ENCODE measurements at regions not wholly inside any gene's neighbourhood (a gene's known extent, or its start where the extent isn't known, plus 50 kb on each side); places are given as distances from the start of the nearest gene placed in this dataset.

DNA sequence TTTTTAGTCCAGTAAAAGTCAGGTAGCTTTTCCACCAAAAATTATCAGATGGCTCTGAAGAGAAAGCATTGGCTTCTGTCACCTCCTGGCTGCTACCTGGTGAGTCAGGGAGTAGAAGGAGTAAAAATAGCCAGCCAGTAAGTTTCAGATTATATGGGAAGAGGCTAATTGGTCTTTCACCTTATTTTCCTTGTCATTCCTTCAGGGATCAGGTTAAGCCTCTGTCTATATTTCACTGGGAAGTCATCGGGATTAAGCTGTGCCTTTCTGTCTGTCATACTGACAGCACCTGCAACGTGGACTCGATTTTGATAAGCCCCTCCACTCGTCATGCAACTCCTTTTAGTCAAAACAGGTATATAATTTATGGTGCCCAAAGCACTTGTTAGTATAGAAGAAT, 380.7 kb upstream of the CELF4 start:
- DNase-seq (ENCODE audit: low spot score) = no peak

DNA sequence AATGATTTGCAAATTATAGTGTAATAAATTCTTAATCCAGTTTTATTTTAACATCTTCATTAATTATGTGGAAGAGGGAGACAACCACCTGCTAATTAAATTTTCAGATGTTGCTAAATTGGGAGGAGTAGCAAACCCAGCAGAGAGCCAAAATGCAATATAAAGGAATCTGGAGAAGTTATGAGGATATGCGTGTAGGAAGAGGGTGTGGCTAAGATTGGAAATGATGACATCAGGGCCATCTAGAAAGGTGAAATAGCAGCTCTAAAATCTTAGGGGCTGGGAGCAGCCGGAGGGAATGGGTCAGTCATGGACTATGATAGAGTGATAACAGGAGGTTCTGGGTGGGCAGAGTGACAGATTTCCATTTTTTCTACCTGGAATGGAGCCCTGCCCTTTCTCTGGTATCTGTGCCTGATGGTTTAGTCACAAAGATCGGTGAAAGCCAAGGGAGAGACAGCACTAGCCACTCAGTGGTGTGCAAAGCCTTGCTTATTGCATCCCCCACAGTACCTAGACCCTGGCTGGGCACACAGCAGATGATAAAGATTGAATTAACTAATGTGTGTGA, 379.2 kb upstream of the CELF4 start:
- no peak for DNase-seq (ENCODE audit: low spot score)

DNA sequence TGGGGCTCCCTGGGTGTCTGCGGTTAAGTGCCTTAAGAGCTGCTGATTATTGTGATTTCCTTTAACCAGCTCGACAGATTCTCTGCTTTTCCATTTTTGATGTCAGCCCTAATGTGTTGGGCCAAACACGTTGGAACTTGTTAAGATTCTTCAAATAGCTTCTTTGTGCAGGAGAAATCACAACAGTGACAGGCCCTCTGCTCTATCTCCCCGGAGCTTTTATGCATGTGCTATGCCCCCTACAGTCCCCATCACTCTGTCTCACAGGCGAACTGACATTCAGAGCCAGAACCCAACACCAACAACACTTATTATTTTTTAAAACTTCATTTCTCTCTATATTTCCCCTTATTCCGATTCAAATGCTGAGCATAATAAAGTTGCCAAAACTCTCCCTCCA, 371.7 kb upstream of the CELF4 start:
- no peak for DNase-seq (ENCODE audit: low spot score)

DNA sequence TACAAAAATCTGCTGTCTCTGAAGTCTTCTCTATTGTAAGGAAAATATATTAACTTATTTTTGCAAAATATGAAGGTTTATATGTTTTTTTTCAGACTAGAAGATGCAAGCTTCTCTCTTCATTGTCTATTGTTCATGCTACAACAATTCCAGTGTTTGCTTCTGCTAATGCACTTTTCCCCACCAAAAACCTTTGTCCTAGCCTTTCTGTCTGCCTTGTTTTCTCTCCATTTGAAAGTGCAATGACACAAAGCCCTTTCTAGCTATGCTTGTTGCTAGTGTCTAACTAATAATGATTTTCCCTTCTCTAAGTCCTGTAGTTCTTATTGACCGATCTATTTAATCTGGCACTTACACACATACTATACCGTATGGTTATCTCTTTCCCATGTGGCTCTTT, 369.5 kb upstream of the CELF4 start:
- no peak for DNase-seq (ENCODE audit: low spot score)

DNA sequence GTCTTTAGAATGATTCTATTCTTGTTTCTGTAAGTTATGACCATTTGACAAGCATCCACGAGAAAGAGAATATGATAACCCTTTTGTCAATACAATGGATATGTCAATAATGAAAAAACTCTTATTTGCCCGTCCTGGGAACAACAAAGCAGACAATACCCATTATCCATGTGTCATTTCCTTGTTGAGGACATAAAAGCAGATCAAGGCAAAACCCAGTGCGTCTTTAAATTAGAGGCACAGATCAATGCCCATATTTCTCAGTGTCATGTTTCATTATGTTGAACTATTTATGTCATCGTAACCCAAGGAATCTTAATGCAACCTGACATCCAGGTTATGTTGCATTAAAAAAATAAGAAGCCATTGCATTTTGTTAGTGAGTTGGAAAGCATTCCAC, 365.0 kb upstream of the CELF4 start:
- no peak for DNase-seq (ENCODE audit: low spot score)

DNA sequence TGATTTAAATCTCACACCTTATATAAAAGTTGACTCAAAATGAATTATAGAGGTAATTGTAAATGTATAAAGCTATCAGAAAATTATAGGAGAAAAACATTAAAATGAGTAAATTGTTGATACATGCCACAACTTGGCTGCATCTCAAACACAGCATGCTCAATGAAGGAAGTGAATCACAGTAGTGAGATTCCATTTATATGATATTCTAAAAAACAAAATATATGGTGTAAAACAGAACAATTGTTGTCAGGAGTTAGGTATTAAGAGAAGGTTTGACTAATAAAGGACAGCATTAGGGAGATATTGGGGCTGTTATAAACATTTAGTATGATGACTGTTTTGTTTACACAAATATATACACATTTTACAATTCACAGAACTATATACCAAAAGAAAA, 356.6 kb upstream of the CELF4 start:
- DNase-seq (ENCODE audit: low spot score) = no peak

DNA sequence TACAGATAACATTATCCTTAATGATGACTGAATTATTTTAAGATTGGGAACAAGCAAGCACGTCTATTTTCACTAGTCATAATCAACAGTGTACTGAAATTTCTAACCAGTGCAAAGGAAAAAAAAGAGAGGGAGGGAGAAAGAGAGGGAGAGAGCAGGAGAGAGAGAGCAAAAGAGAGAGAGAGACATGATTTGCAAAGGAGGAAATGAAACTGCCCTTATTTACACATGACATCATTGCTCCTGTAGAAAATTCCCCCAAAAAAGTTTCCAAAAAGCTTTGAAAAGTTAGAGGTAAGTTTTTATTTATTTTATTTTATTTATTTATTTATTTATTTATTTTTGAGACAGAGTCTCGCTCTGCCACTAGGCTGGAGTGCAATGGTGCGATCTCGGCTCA, 355.3 kb upstream of the CELF4 start:
- no peak for DNase-seq (ENCODE audit: low spot score)

DNA sequence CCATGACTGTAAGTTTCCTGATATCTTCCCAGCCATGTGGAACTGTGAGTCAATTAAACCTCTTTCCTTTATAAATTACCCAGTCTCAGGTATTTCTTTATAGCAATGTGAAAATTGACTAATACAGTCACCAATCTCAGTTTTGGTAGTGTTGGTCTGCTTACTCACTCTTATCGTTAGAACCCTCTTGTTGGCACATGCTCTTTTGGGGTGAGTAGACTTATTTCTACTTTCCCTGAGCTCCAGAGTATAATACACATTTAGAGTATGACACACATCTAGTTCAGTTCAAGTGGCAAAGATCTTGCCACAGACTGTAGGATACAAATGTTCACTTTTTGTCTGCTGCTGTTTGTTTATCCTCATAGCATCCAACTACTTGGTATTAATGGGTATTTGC, 347.5 kb upstream of the CELF4 start:
- DNase-seq (ENCODE audit: low spot score) = no peak

DNA sequence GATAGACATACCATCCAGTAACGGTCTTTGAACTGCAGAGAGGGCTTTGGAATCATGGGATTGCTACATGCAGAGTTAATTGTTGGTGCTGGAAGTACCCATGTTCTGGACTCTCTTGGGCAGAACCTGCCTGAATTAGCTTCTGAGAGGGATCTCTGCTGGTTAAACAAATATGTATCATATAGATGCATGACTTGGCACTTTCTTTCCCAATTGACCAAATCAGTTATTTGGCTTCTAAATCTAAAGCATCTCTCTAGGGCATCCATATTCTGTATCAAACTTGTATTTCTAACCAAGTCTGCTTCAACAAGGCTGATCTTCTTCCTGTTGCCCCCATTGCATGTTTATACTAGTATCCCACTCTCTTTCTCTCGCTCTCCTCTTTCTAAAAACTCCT, 336.7 kb upstream of the CELF4 start:
- no peak for DNase-seq (ENCODE audit: low spot score)

DNA sequence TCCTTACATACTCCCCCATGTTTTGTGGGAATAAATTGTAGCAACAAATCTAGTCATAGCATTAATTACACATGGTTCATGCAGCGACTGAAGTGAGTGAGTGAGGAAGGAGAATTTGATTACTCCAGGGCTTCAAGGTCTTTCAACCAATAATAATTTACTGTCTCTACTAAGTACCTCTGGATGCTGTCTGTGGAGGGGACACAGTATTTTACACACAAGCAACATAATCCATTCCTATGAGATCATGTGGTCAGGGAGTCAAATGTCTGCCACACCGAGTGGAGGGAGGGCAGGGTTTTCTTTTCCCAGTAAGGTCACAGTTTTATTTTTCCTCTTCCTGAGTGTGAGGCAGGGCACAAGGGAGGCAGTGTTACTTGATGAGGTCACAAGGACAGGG, 334.7 kb upstream of the CELF4 start:
- DNase-seq (ENCODE audit: low spot score) = no peak

DNA sequence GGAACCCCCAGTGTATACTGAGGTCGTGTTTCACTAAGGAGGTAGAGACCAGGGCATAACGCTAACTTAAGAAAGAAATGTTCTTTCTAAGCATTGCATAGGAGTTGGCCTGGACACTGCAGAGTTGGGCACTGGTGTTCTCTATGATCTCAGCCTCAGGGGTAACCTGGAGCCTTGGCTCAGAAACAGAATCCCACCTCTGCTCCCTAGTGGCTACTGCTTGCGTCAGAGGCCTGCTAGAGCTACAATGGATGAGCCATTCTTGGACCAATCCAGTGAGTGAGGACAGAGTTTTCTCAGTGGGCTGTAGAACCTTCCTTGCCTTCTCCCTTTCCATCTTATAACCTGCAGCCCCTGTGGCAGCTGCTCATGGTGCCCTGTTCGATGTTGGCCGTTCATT, 324.4 kb upstream of the CELF4 start:
- DNase-seq (ENCODE audit: low spot score) = no peak

DNA sequence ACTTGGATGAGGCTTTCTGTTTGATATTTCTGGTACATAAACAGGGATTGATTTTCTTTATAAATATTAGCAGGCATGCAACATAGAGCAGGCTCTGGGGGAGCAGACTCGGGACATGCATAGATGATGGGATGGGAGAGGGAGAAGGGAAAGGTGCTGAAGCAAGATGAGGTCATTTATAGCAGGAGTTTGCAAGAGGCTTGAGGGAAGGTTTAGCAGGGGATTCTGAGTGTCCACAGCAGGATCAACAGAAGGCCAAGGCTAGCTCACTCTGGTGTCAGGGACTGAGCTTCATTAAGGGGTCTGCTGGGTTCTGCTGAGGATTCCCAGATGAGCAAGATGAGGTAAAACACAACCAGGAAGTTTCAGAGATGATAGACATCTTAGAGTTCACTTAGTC, 309.1 kb upstream of the CELF4 start:
- no peak for DNase-seq (ENCODE audit: low spot score)

DNA sequence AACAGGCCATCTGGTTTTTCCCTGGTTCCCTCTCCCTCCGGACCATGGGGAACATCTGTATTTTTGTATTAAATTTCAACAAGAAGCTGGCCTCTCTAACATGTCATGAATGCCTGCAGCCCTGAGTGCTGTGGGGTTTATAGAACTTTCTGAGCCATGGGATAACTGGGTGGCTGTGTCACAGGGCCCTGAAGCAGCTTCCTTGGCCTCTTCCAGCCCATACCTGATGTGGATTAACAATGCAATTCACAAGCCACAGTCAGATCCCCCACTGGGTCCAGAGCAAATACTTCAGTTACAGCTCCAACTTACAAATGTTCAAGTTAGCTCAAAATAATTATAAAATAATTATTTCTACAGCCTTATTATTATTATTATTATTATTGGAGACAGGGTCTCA, 307.8 kb upstream of the CELF4 start:
- DNase-seq (ENCODE audit: low spot score) = no peak

DNA sequence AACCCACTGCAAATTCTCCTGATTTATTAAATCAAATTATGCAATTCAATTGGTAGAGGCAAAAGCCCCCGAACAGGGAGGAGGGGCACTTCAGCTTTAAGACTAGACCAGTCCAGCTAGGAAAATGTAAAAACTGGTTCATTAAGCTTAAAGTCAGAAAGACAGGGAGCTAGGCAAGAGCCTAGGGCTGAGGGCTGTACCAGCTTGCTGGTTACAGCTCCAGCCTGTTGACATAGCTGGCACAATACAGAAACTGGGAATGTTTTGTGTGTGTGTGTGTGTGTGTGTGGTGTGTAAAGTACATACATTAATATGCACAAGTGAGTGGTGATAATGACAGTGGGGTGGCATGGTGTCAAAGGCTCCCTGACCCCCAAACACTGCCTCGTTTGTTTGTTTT, 307.0 kb upstream of the CELF4 start:
- DNase-seq (ENCODE audit: low spot score) = no peak

DNA sequence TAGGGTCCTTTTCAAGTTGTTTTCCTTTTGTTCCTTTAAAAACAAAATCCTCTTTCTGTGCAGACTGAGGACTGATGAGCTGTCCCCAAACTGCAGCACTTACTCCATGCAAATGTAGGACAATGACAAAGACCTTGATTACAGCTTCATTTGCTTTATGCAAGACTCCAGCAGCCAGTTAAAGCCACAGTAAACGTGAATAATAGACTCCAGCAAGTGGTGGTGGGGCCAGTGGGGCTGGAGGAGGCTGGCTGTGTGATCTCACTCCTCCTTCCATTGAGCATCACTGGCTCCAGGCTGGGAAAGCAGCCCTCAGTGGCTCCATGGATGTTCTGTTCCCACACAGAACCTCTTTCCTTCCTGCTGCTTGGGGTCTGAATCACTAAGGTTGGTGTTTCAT, 306.0 kb upstream of the CELF4 start:
- no peak for DNase-seq (ENCODE audit: low spot score)

DNA sequence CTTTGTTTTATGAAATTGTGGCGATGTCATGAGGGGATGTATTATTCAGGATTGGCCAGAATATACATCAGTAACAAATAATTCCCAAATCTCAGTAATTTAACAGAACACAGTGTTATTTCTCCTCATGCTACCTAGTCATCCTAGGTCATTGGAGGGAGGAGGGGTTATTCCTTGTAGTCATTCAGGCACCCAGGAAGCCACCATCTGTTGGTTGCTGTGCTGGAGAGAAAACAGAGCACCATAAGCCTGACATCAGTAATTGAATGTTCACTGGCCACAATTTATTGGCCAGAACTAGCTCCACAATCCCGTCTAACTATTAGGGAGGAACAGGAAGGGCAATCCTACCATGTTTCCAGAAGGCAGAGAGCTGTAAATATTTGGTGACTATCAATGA, 303.5 kb upstream of the CELF4 start:
- no peak for DNase-seq (ENCODE audit: low spot score)

DNA sequence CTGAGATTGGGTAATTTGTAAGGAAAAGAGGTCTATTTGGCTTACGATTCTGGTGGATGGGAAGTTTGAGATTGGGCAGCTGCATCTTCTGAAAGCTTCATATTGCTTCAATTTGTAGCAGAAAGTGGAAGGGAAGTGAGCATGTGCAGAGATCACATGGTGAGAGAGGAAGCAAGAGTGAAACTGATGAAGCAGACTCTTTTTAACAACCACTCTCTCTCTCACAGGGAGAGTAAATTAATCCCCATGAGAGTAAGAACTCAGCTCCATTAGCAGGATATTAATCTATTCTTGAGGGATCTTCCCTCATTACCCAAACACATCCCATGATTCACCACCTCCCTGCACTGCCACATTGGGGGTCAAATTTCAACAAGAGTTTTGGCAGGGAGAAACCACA, 298.5 kb upstream of the CELF4 start:
- DNase-seq (ENCODE audit: low spot score) = no peak

DNA sequence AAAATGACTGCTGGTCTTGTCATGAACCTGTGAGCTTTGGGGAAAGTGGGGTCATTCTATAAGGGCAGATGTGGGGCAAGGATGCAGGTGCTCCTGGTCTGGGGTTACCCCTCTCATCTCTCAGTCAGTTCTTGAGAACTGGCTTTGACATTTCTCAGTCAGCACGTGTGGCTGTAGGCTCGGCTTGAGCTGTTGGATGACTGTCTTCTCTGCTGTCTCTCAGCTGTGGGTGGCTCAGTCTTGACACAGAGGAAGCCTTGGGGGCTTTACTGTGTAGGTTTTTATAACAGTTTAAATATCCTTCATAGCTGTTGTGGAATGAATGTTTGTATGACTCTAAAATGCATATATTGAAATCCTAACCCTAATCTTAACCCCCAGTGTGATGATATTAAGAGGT, 296.4 kb upstream of the CELF4 start:
- no peak for DNase-seq (ENCODE audit: low spot score)

DNA sequence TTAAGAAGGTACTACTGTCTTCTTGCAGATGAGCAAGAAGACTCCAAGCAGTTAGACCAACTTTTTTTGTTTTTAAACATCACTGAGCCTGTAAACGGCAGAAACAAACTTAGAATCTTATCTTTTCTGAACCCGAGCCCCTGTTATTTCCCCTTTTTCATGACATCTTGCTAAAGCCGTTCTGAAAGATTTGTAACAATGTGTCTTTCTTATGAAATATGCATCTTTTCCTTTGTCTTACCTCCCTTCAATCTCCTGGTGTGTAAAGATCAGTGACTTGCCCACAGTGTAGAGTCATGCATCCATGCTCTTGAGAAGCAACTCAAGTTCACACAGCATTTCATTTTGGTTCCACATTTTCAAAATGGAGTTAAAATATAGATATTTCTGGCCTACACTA, 288.8 kb upstream of the CELF4 start:
- DNase-seq (ENCODE audit: low spot score) = no peak

DNA sequence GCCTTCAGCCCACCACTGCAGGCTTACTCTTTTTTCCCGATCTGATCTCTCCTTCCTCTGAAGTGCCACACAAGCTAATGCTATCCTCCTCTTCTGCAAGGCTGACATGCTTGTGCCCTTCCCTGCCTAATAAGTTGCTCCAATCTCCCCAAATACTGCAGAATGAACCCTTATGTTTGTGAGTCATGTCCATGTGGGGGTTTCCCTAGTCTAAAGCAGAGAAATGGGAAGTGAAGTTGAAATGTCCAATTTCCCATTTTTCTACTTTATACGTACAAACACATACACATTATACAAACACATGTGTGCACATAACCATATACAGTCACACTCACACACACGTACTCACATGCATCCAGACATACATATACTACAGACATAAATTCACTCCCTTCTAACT, 288.1 kb upstream of the CELF4 start:
- no peak for DNase-seq (ENCODE audit: low spot score)

DNA sequence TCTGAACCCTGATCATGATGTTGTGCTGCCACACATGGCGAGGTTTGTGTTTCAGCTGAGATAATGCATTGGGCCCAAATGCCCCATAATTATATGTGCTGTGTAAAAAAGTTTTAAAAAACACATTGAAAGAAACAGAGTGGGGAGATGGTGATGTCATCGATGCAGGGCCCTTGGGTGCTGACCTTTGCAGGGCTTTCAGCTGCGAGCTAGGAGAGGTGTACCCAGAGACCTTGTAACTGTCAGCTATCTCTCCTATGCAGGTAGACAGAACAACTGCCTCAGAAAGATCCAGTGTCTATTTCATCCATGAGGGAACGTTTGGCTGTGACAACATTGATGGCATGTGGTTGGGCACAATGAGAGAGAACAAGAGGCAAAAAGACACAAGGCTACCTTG, 286.9 kb upstream of the CELF4 start:
- no peak for DNase-seq (ENCODE audit: low spot score)

DNA sequence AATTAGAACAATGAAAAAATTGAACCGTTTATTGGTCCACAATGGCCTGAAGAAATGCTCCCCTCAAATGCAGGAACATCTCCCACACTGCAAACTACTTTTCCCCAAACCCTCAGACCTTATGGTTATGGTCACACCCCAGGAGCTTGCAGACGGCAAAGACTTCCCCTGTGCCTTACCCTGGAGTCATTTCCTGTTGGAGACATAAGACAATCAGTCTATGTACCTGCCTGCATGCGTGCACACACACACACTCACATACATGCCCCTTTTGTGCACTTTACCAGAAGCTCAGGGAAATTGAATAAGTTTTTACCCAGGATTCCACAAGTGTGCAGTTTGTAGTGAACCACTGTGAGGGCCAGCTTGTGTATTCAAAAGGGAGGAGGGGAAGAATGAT, 281.9 kb upstream of the CELF4 start:
- DNase-seq (ENCODE audit: low spot score) = no peak

DNA sequence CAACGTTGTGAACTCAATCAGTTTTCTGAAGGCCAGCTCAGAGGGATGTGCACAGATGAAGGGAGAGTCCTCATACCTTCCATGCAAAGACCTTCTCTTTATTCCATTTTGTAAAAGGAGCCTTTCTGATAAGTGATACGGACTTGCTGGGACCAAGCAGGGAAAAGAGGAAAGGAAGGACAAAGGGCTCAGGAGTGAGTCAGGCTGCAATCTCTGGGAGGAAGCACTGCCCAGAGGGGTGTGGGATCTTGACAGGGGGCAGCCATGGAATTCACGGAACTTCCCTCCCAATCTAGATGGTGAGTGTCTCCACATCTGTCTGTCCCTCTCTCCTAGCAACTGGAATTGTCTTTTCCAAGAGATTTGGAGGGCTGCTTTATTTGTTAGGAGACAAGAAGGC, 281.4 kb upstream of the CELF4 start:
- DNase-seq (ENCODE audit: low spot score) = no peak

DNA sequence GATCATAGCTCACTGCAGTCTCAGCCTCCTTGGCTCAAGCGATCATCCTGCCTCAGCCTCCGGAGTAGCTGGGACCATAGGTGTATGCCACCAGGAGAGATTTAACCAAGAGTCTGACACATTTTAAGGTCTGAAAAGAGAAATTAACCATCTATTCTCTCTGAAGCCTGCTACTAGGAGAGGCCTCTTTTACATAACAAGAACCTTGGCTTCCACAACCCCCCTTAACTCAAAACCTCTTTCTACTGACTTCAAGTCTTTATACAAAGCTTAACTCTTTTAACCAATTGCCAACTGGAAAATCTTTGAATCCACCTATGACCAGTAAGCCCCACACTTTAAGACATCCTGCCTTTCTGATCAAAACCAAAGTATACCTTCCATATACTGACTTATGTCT, 279.9 kb upstream of the CELF4 start:
- DNase-seq (ENCODE audit: low spot score) = no peak

All from germinal center (tissue), 1 donor.